Adrenal gland (tissue), 9 donors: ENCODE measurements at regions not wholly inside any gene's neighbourhood (a gene's known extent, or its start where the extent isn't known, plus 50 kb on each side); places are given as distances from the start of the nearest gene placed in this dataset.

Experiments
- DNase-seq, 7 donors: peaks; one replicate each; pipeline ENCODE4 v3.0.0-alpha.2; 2019 to 2020
- H3K27ac ChIP-seq, 5 donors: fragments of 200-600 bp; sonication (generic) in 4 of 5; 1 replicate in 3 of 5; 2 replicates in 2 of 5; pipeline versions ENCODE4 v1.5.1 to v1.8.0; 2016 to 2020; ENCODE audit warnings: mild to moderate bottlenecking in 1 of 5
- H3K27me3 ChIP-seq: fragments of 200-600 bp; 2 replicates; pipeline ENCODE4 v1.8.0; 2021
- H3K36me3 ChIP-seq, 2 donors: fragments of 200-600 bp; replicated peaks in 1 of 2; 1 replicate in 1 of 2; 2 replicates in 1 of 2; pipeline versions ENCODE4 v1.5.1 to v1.8.0; 2018 to 2022
- H3K4me1 ChIP-seq, 2 donors: fragments of 200-600 bp; replicated peaks in 1 of 2; 1 replicate in 1 of 2; 2 replicates in 1 of 2; pipeline versions ENCODE4 v1.5.1 to v1.8.0; 2018 to 2021
- H3K4me3 ChIP-seq, 4 donors: fragments of 200-600 bp; sonication (generic) in 3 of 4; one replicate each; pipeline ENCODE4 v1.5.1; 2016 to 2018
- H3K9me3 ChIP-seq, 3 donors: fragments of 200-600 bp; sonication (generic) in 1 of 3; replicated peaks in 1 of 3; 1 replicate in 2 of 3; 2 replicates in 1 of 3; pipeline versions ENCODE4 v1.5.1 to v1.8.0; 2016 to 2021
- CTCF ChIP-seq, 6 experiments: fragments of 450-650 bp in 4 of 6; fragments of 200-600 bp in 2 of 6; sonication (generic) in 1 of 6; IDR thresholded peaks; 1 replicate in 5 of 6; 2 replicates in 1 of 6; pipeline versions ENCODE4 v1.5.1 to v1.8.0; 2016 to 2021; ENCODE audit warnings: antibody characterized with exemption in 6 of 6, mild to moderate bottlenecking in 2 of 6, moderate library complexity in 1 of 6
- POLR2A ChIP-seq, 2 donors: fragments of 450-650 bp; IDR thresholded peaks; one replicate each; pipeline ENCODE4 v1.6.1; 2017; ENCODE audit warnings: antibody characterized with exemption in 2 of 2, mild to moderate bottlenecking in 2 of 2, moderate library complexity in 1 of 2
- WGBS, 4 donors: extraction: QIAGEN DNeasy Blood & Tissue Kit in 2 of 4; methylation state at CpG; one replicate each; pipeline versions ENCODE4 v1.1.5 to v1.1.7; 2013 to 2017; 5-methylcytosine and 5-hydroxymethylcytosine counted together
- intact Hi-C, 2 donors: fragments of 100-400 bp; cut with DNase I; formaldehyde crosslinking; loops; one replicate each; pipeline versions ENCODE4 v1.14.1 to v1.15.0; 2022 to 2023
- donor health status: healthy with polysubstance abuse.
- donor health status: Bipolar disorder and iron deficiency.
- donor health status: DM: yes; HTN: yes; CAD: no.
- donor health status: DM: no; HTN: no; CAD: no.
- donor health status: DM: no; HTN: no; CAD: no.

GRCh38 chr6:25051083-25051482, 115.3 kb upstream of the RIPOR2 start:
- H3K27me3 ChIP-seq, result no peaks in the 10 kb centered on the region
- WGBS, 4 donors, result 24 to 41% (median 26%) methylated on average over 2 of the region's 2 CpGs
- no peak for TF ChIP-seq CTCF (IDR thresholded peaks at IDR 0.05)
- TF ChIP-seq POLR2A (IDR thresholded peaks at IDR 0.05), result no peak
- H3K4me1 ChIP-seq, result no peaks in the 10 kb centered on the region
- intact Hi-C loops, result no loop called here
- no peak overlapping the region for H3K4me3 ChIP-seq
- no peaks in the 10 kb centered on the region for H3K36me3 ChIP-seq
- DNase-seq, result no peak
- no peak overlapping the region for H3K27ac ChIP-seq
- no peaks in the 10 kb centered on the region for H3K9me3 ChIP-seq

GRCh38 chr6:25052181-25052580, 116.4 kb upstream of the RIPOR2 start:
- Histone ChIP-seq H3K27me3 (no peaks in the 10 kb centered on the region), H3K4me1 (no peaks in the 10 kb centered on the region), H3K36me3 (no peaks in the 10 kb centered on the region), H3K9me3 (no peaks in the 10 kb centered on the region), H3K4me3 (no peak overlapping the region), H3K27ac (no peak overlapping the region)
- intact Hi-C loops, result no loop called here
- WGBS, 4 donors, result 69 to 76% (median 74%) methylated on average over 1 of the region's 1 CpG
- TF ChIP-seq CTCF (IDR thresholded peaks at IDR 0.05) (no peak), POLR2A (IDR thresholded peaks at IDR 0.05) (no peak)
- no peak for DNase-seq

GRCh38 chr6:25053875-25054371, 118.2 kb upstream of the RIPOR2 start:
- intact Hi-C loops, result no loop called here
- no peaks in the 10 kb centered on the region for H3K27me3 ChIP-seq
- no peak for DNase-seq
- H3K4me3 ChIP-seq, result no peak overlapping the region
- no peaks in the 10 kb centered on the region for H3K36me3 ChIP-seq
- no peaks in the 10 kb centered on the region for H3K9me3 ChIP-seq
- TF ChIP-seq POLR2A (IDR thresholded peaks at IDR 0.05) (no peak), CTCF (IDR thresholded peaks at IDR 0.05) (no peak)
- H3K27ac ChIP-seq, result peak overlapping the region in 1 of 5 donors; percentile 34
- WGBS, 4 donors, result 54 to 69% (median 64%) methylated on average over 2 of the region's 2 CpGs
- H3K4me1 ChIP-seq, result no peaks in the 10 kb centered on the region

GRCh38 chr6:25054469-25054868, 118.7 kb upstream of the RIPOR2 start:
- TF ChIP-seq CTCF (IDR thresholded peaks at IDR 0.05), result no peak
- TF ChIP-seq POLR2A (IDR thresholded peaks at IDR 0.05), result no peak
- WGBS, 4 donors, result 57 to 73% (median 60%) methylated on average over 3 of the region's 3 CpGs
- H3K36me3 ChIP-seq, result no peaks in the 10 kb centered on the region
- peak overlapping the region in 1 of 5 donors; percentile 36 for H3K27ac ChIP-seq
- no peaks in the 10 kb centered on the region for H3K9me3 ChIP-seq
- DNase-seq, result no peak
- intact Hi-C loops, result no loop called here
- no peaks in the 10 kb centered on the region for H3K4me1 ChIP-seq
- H3K27me3 ChIP-seq, result no peaks in the 10 kb centered on the region
- no peak overlapping the region for H3K4me3 ChIP-seq
